Activated naive CD4-positive, alpha-beta T cell treated with anti-CD3 and anti-CD28 coated beads, Interleukin-2, amount 50 U/mL, for 72 hours (primary cell): ENCODE measurements at regions not wholly inside any gene's neighbourhood (a gene's known extent, or its start where the extent isn't known, plus 50 kb on each side); places are given as distances from the start of the nearest gene placed in this dataset.

Source experiments
- ATAC-seq, 2 donors: fragments of 150-1000 bp; cut with Tn5 transposase; 2 replicates each; pipeline ENCODE4 v1.10.0; 2021; ENCODE audit warnings: mild to moderate bottlenecking in 2 of 2, moderate library complexity in 2 of 2
- DNase-seq, 2 donors: peaks; one replicate each; pipeline ENCODE4 v3.0.0; 2021 to 2022; ENCODE audit warnings: low spot score in 2 of 2
- H3K27ac Mint-ChIP-seq, 2 donors: one replicate each; pipeline ENCODE4 v1.8.0; 2022; ENCODE audit warnings: mild to moderate bottlenecking in 2 of 2, mixed read lengths in 2 of 2
- H3K36me3 Mint-ChIP-seq, 2 donors: one replicate each; pipeline ENCODE4 v1.8.0; 2022; ENCODE audit warnings: mixed read lengths in 2 of 2
- H3K9me3 Mint-ChIP-seq, 2 donors: one replicate each; pipeline ENCODE4 v1.8.0; 2022; ENCODE audit warnings: mixed read lengths in 2 of 2

GRCh38 chr13:99027661-99028425 is 50.0 kb upstream of the DOCK9 start:
- peak; percentile 6 to 11 for ATAC-seq
- peak overlapping the region; percentile 84 to 96 for H3K27ac Mint-ChIP-seq
- no peak for DNase-seq
- H3K36me3 Mint-ChIP-seq, result peaks cover 0 to 40% of the 10 kb centered on the region in 2 donors
- peaks cover 0 to 5% of the 10 kb centered on the region in 2 donors for H3K9me3 Mint-ChIP-seq

- peak in 1 of 2 donors; percentile 44 for DNase-seq
- Mint-ChIP-seq H3K9me3 (peaks cover 0 to 5% of the 10 kb centered on the region in 2 donors), H3K27ac (no peak overlapping the region), H3K36me3 (peaks cover 0 to 40% of the 10 kb centered on the region in 2 donors)
- peak in 1 of 2 donors; percentile 51 for ATAC-seq
These were observed 51.0 kb upstream of the DOCK9 start for GRCh38 chr13:99028890-99029289.

- DNase-seq (no peak), ATAC-seq (no peak)
- peaks cover 0 to 35% of the 10 kb centered on the region in 2 donors for H3K36me3 Mint-ChIP-seq
- no peak overlapping the region for H3K27ac Mint-ChIP-seq
- peaks cover 0 to 5% of the 10 kb centered on the region in 2 donors for H3K9me3 Mint-ChIP-seq
These were observed 51.7 kb upstream of the DOCK9 start for GRCh38 chr13:99029576-99029975.

- ATAC-seq (no peak), DNase-seq (no peak)
- no peak overlapping the region for H3K27ac Mint-ChIP-seq
- H3K9me3 Mint-ChIP-seq, result peaks cover 0 to 5% of the 10 kb centered on the region in 2 donors
- peaks cover 0 to 32% of the 10 kb centered on the region in 2 donors for H3K36me3 Mint-ChIP-seq
These were observed 52.5 kb upstream of the DOCK9 start for GRCh38 chr13:99030326-99030725.

GRCh38 chr13:99031832-99032231 is 54.0 kb upstream of the DOCK9 start:
- no peak for DNase-seq
- Mint-ChIP-seq H3K36me3 (peaks cover 0 to 35% of the 10 kb centered on the region in 2 donors), H3K9me3 (peaks cover 0 to 10% of the 10 kb centered on the region in 2 donors), H3K27ac (no peak overlapping the region)
- no peak for ATAC-seq

- Mint-ChIP-seq H3K9me3 (peaks cover 0 to 10% of the 10 kb centered on the region in 2 donors), H3K27ac (no peak overlapping the region), H3K36me3 (peaks cover 0 to 22% of the 10 kb centered on the region in 2 donors)
- DNase-seq (no peak), ATAC-seq (peak in 1 of 2 donors; percentile 58)
These were observed 56.0 kb upstream of the DOCK9 start for GRCh38 chr13:99033814-99034213.

GRCh38 chr13:99034333-99035085 is 56.6 kb upstream of the DOCK9 start:
- ATAC-seq (no peak), DNase-seq (no peak)
- H3K36me3 Mint-ChIP-seq, result peaks cover 0 to 18% of the 10 kb centered on the region in 2 donors
- H3K9me3 Mint-ChIP-seq, result peaks cover 0 to 6% of the 10 kb centered on the region in 2 donors
- H3K27ac Mint-ChIP-seq, result no peak overlapping the region

GRCh38 chr13:99035715-99036114 is 57.9 kb upstream of the DOCK9 start:
- Mint-ChIP-seq H3K27ac (no peak overlapping the region), H3K9me3 (peaks cover 0 to 6% of the 10 kb centered on the region in 2 donors), H3K36me3 (peaks cover 0 to 18% of the 10 kb centered on the region in 2 donors)
- no peak for ATAC-seq
- DNase-seq, result no peak

GRCh38 chr13:99037756-99038155 is 59.9 kb upstream of the DOCK9 start:
- no peak for DNase-seq
- Mint-ChIP-seq H3K9me3 (peaks cover 0 to 6% of the 10 kb centered on the region in 2 donors), H3K27ac (no peak overlapping the region), H3K36me3 (peaks cover 0 to 18% of the 10 kb centered on the region in 2 donors)
- no peak for ATAC-seq

GRCh38 chr13:99039718-99040280 is 61.9 kb upstream of the DOCK9 start:
- peaks cover 0 to 18% of the 10 kb centered on the region in 2 donors for H3K36me3 Mint-ChIP-seq

GRCh38 chr13:99040536-99041131 is 62.8 kb upstream of the DOCK9 start:
- H3K9me3 Mint-ChIP-seq, result peaks cover 0 to 5% of the 10 kb centered on the region in 2 donors
- DNase-seq (no peak), ATAC-seq (no peak)
- no peak overlapping the region for H3K27ac Mint-ChIP-seq
- peaks cover 0 to 18% of the 10 kb centered on the region in 2 donors for H3K36me3 Mint-ChIP-seq

More at GRCh38 chr13:99039718-99040280, 61.9 kb upstream of the DOCK9 start:
- Mint-ChIP-seq H3K27ac (peak overlapping the region in 1 of 2 donors; percentile 29), H3K9me3 (peaks cover 0 to 6% of the 10 kb centered on the region in 2 donors)
- no peak for DNase-seq
- no peak for ATAC-seq

GRCh38 chr13:99041337-99041736 is 63.5 kb upstream of the DOCK9 start:
- no peak for DNase-seq
- Mint-ChIP-seq H3K36me3 (peaks cover 0 to 12% of the 10 kb centered on the region in 2 donors), H3K27ac (peak overlapping the region in 1 of 2 donors; percentile 17), H3K9me3 (no peaks in the 10 kb centered on the region)
- no peak for ATAC-seq

GRCh38 chr13:99041788-99042187 is 63.9 kb upstream of the DOCK9 start:
- Mint-ChIP-seq H3K36me3 (peaks cover 0 to 12% of the 10 kb centered on the region in 2 donors), H3K27ac (peak overlapping the region; percentile 17 to 32), H3K9me3 (no peaks in the 10 kb centered on the region)
- DNase-seq, result no peak
- ATAC-seq, result peak; percentile 3 to 20

GRCh38 chr13:99042521-99043250 is 64.8 kb upstream of the DOCK9 start:
- peaks cover 0 to 8% of the 10 kb centered on the region in 2 donors for H3K36me3 Mint-ChIP-seq
- DNase-seq, result no peak
- H3K27ac Mint-ChIP-seq, result peak overlapping the region in 1 of 2 donors; percentile 32
- no peaks in the 10 kb centered on the region for H3K9me3 Mint-ChIP-seq
- ATAC-seq, result no peak

- no peak for ATAC-seq
- H3K36me3 Mint-ChIP-seq, result peaks cover 0 to 6% of the 10 kb centered on the region in 2 donors
- no peak for DNase-seq
- no peak overlapping the region for H3K27ac Mint-ChIP-seq
- no peaks in the 10 kb centered on the region for H3K9me3 Mint-ChIP-seq
These were observed 66.0 kb upstream of the DOCK9 start for GRCh38 chr13:99043831-99044231.

GRCh38 chr13:99044764-99045163 is 66.9 kb upstream of the DOCK9 start:
- peaks cover 0 to 11% of the 10 kb centered on the region in 2 donors for H3K36me3 Mint-ChIP-seq
- ATAC-seq, result peak in 1 of 2 donors; percentile 61
- H3K9me3 Mint-ChIP-seq, result no peaks in the 10 kb centered on the region
- H3K27ac Mint-ChIP-seq, result peak overlapping the region; percentile 0 to 41
- no peak for DNase-seq
